ENCODE measurements at regions not wholly inside any gene's neighbourhood (a gene's known extent, or its start where the extent isn't known, plus 50 kb on each side); places are given as distances from the start of the nearest gene placed in this dataset.

DNA sequence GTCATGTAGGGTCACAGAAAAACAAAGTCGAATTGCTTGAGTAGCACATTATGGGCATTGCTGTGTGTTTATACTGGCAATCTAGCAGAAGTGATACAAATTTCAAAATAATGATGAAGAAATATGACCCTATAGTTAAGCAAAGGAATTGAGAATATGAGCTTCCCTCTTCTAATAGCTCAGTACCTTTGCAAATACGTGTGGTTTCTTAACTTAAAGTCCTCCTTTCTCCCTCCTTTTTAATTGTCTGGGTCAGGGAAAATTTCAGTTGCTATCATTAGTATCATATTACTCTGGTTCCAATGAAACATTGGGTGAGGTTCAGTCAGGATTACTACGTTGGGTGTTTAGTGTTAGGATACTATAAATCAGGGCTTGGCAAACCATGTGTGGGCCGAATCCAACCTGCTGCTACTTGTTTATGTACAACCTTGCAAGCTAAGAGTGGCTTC is 166.8 kb upstream of the CARMIL1 start:
- DNase-seq (ENCODE audit: extremely low spot score) = no peak
- CTCF ChIA-PET = no interaction called here
- POLR2A ChIA-PET = no interaction called here
- TF ChIP-seq CTBP1 (IDR thresholded peaks at IDR 0.05; ENCODE audit: borderline replicate concordance) (no peak), FOXK2 (IDR thresholded peaks at IDR 0.05) (no peak), ELF4 (IDR thresholded peaks at IDR 0.05) (no peak), FOXA1 (IDR thresholded peaks at IDR 0.05) (no peak), HDGF (IDR thresholded peaks at IDR 0.05; ENCODE audit: borderline replicate concordance) (no peak), SP1 (IDR thresholded peaks at IDR 0.05) (no peak), LEF1 (IDR thresholded peaks at IDR 0.05; ENCODE audit: borderline replicate concordance) (no peak), TARDBP (IDR thresholded peaks at IDR 0.05) (no peak), L3MBTL2 (conservative IDR thresholded peaks at IDR 0.05) (no peak)
- TF ChIP-seq, protein P1, sequence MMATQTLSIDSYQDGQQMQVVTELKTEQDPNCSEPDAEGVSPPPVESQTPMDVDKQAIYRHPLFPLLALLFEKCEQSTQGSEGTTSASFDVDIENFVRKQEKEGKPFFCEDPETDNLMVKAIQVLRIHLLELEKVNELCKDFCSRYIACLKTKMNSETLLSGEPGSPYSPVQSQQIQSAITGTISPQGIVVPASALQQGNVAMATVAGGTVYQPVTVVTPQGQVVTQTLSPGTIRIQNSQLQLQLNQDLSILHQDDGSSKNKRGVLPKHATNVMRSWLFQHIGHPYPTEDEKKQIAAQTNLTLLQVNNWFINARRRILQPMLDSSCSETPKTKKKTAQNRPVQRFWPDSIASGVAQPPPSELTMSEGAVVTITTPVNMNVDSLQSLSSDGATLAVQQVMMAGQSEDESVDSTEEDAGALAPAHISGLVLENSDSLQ (IDR thresholded peaks at IDR 0.05) = no peak

DNA sequence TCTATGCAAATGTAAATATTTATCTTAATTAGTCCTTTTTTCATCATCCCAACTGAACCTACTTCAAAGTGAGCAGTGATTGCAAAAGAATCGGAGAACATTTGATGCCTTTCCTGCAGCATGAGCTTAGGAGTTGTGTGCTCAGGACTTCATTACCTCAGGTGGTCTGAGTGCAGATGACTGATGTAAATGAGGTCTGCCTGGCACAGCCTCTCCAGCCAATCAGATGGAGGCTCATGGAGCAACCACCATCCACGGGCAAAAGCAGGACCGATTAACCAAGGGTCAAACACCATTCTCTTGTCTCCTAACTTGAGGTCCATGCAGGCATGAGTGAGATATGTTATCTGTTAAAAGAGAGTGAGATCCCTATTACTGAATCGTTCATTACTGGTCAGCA is 165.7 kb upstream of the CARMIL1 start:
- ChIA-PET CTCF (no interaction called here), POLR2A (no interaction called here)
- TF ChIP-seq, protein P1 (IDR thresholded peaks at IDR 0.05) = no peak
- TF ChIP-seq LEF1 (IDR thresholded peaks at IDR 0.05; ENCODE audit: borderline replicate concordance) (no peak), SUZ12 (IDR thresholded peaks at IDR 0.05) (no peak), FOXA1 (IDR thresholded peaks at IDR 0.05) (no peak), ZNF384 (IDR thresholded peaks at IDR 0.05) (no peak), ARNT (IDR thresholded peaks at IDR 0.05) (no peak), FOXM1 (IDR thresholded peaks at IDR 0.05; ENCODE audit: borderline replicate concordance) (no peak), FOXK2 (IDR thresholded peaks at IDR 0.05) (no peak), NFRKB (IDR thresholded peaks at IDR 0.05) (no peak), SP1 (IDR thresholded peaks at IDR 0.05) (no peak), TARDBP (IDR thresholded peaks at IDR 0.05) (no peak), HDGF (IDR thresholded peaks at IDR 0.05; ENCODE audit: borderline replicate concordance) (no peak), BHLHE40 (IDR thresholded peaks at IDR 0.05; ENCODE audit: borderline replicate concordance) (no peak), ELF4 (IDR thresholded peaks at IDR 0.05) (no peak), L3MBTL2 (conservative IDR thresholded peaks at IDR 0.05) (no peak)
- no peak for DNase-seq (ENCODE audit: extremely low spot score)

DNA sequence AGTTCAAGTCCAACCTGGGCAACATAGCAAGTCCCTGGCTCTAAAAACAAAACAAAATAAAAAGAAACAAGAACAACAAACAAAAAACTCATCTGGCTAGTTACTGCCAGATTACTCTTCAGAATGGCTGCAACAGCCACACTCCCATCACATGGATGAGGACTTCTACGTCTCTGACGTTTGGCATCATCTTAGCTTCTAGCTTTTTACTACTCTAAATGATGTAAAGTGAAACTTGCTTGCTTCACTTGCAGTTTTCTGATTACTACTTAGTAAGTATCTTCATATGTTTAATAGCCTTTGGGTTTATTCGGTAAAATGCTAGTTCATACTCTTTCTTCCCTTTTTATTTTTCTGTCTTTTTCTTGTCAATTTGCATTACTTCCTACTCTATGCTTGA is 161.1 kb upstream of the CARMIL1 start:
- no peak for DNase-seq (ENCODE audit: extremely low spot score)
- TF ChIP-seq LEF1 (IDR thresholded peaks at IDR 0.05; ENCODE audit: borderline replicate concordance) (no peak), BHLHE40 (IDR thresholded peaks at IDR 0.05; ENCODE audit: borderline replicate concordance) (no peak), CTBP1 (IDR thresholded peaks at IDR 0.05; ENCODE audit: borderline replicate concordance) (no peak), SP1 (IDR thresholded peaks at IDR 0.05) (no peak), NFRKB (IDR thresholded peaks at IDR 0.05) (no peak), FOXM1 (IDR thresholded peaks at IDR 0.05; ENCODE audit: borderline replicate concordance) (no peak), ELF4 (IDR thresholded peaks at IDR 0.05) (no peak), FOXA1 (IDR thresholded peaks at IDR 0.05) (no peak), TARDBP (IDR thresholded peaks at IDR 0.05) (no peak), L3MBTL2 (conservative IDR thresholded peaks at IDR 0.05) (no peak), ZNF384 (IDR thresholded peaks at IDR 0.05) (no peak), HDGF (IDR thresholded peaks at IDR 0.05; ENCODE audit: borderline replicate concordance) (no peak), ARNT (IDR thresholded peaks at IDR 0.05) (no peak)
- TF ChIP-seq, protein P1 (IDR thresholded peaks at IDR 0.05) = no peak
- CTCF ChIA-PET = no interaction called here
- POLR2A ChIA-PET = no interaction called here

DNA sequence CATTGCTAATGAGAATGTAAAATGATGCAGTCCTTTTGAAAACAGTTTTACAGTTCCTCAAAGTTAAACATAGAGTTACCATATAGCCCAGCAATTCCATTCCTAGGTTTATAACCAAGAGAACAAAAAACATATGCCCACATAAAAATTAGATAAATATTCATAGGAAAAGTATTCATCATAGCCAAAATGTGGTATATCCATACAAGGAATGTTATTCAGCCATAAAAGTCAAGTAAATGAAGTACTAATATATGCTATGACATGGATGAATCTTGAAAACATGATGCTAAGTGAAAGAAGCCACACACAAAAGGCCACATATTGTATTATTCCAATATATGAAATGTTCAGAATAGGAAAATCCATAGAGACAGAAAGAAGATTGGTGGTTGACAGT is 158.0 kb upstream of the CARMIL1 start:
- TF ChIP-seq SUZ12 (IDR thresholded peaks at IDR 0.05) = no peak
- TF ChIP-seq ARNT (IDR thresholded peaks at IDR 0.05) = no peak
- TF ChIP-seq HDGF (IDR thresholded peaks at IDR 0.05; ENCODE audit: borderline replicate concordance) = no peak
- no peak for TF ChIP-seq LEF1 (IDR thresholded peaks at IDR 0.05; ENCODE audit: borderline replicate concordance)
- TF ChIP-seq L3MBTL2 (conservative IDR thresholded peaks at IDR 0.05) = no peak
- no peak for TF ChIP-seq BHLHE40 (IDR thresholded peaks at IDR 0.05; ENCODE audit: borderline replicate concordance)
- no peak for TF ChIP-seq NFRKB (IDR thresholded peaks at IDR 0.05)
- TF ChIP-seq ZNF384 (IDR thresholded peaks at IDR 0.05) = no peak
- TF ChIP-seq ELF4 (IDR thresholded peaks at IDR 0.05) = no peak
- TF ChIP-seq CTBP1 (IDR thresholded peaks at IDR 0.05; ENCODE audit: borderline replicate concordance) = no peak
- TF ChIP-seq TARDBP (IDR thresholded peaks at IDR 0.05) = no peak
- no peak for TF ChIP-seq FOXA1 (IDR thresholded peaks at IDR 0.05)
- TF ChIP-seq, protein P1 (IDR thresholded peaks at IDR 0.05) = no peak
- no peak for TF ChIP-seq FOXK2 (IDR thresholded peaks at IDR 0.05)
- TF ChIP-seq FOXM1 (IDR thresholded peaks at IDR 0.05; ENCODE audit: borderline replicate concordance) = no peak
- no peak for TF ChIP-seq SP1 (IDR thresholded peaks at IDR 0.05)
- ChIA-PET CTCF (no interaction called here), POLR2A (no interaction called here)
- DNase-seq (ENCODE audit: extremely low spot score) = no peak

DNA sequence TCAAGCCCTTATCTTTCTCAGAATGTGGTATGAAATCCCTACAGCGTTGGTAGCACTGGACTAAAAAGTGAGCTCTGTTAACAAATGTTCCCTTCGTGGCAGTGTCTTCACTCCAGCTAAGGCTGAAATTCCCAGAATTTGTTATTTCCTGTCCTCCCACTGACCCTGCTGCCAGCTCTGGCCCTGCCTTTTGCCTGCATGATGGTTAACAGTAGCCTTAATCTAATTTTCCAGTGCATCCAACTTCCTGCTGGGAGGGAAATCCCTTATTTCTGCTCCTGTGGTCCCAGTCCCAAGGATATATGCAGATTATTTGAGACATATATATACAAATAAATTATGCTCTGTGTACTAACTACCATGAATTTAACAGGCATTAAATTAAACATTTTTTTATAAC is 157.2 kb upstream of the CARMIL1 start:
- TF ChIP-seq ARNT (IDR thresholded peaks at IDR 0.05) = no peak
- no peak for TF ChIP-seq ELF4 (IDR thresholded peaks at IDR 0.05)
- no peak for TF ChIP-seq HDGF (IDR thresholded peaks at IDR 0.05; ENCODE audit: borderline replicate concordance)
- no peak for TF ChIP-seq ZNF384 (IDR thresholded peaks at IDR 0.05)
- no peak for TF ChIP-seq FOXA1 (IDR thresholded peaks at IDR 0.05)
- TF ChIP-seq CTBP1 (IDR thresholded peaks at IDR 0.05; ENCODE audit: borderline replicate concordance) = no peak
- no peak for TF ChIP-seq NFRKB (IDR thresholded peaks at IDR 0.05)
- no peak for TF ChIP-seq SUZ12 (IDR thresholded peaks at IDR 0.05)
- TF ChIP-seq TARDBP (IDR thresholded peaks at IDR 0.05) = no peak
- TF ChIP-seq, protein P1 (IDR thresholded peaks at IDR 0.05) = no peak
- no peak for TF ChIP-seq BHLHE40 (IDR thresholded peaks at IDR 0.05; ENCODE audit: borderline replicate concordance)
- TF ChIP-seq SP1 (IDR thresholded peaks at IDR 0.05) = no peak
- no peak for TF ChIP-seq LEF1 (IDR thresholded peaks at IDR 0.05; ENCODE audit: borderline replicate concordance)
- TF ChIP-seq L3MBTL2 (conservative IDR thresholded peaks at IDR 0.05) = no peak
- POLR2A ChIA-PET = no interaction called here
- CTCF ChIA-PET = no interaction called here
- no peak for DNase-seq (ENCODE audit: extremely low spot score)
